GM18517 (cell line): ENCODE measurements at regions not wholly inside any gene's neighbourhood (a gene's known extent, or its start where the extent isn't known, plus 50 kb on each side); places are given as distances from the start of the nearest gene placed in this dataset.
"Not testable (repeated sequence)": the region's sequence is repeated elsewhere in the genome, so short reads cannot be mapped to it uniquely, and the experiment has no call there.

Experiments
- ATAC-seq: cut with Tn5 transposase; IDR thresholded peaks from one replicate; pipeline ENCODE4 v1.9.1; 2021; ENCODE audit warnings: mild to moderate bottlenecking, moderate library complexity; ENCODE audit not compliant: unreplicated experiment

DNA sequence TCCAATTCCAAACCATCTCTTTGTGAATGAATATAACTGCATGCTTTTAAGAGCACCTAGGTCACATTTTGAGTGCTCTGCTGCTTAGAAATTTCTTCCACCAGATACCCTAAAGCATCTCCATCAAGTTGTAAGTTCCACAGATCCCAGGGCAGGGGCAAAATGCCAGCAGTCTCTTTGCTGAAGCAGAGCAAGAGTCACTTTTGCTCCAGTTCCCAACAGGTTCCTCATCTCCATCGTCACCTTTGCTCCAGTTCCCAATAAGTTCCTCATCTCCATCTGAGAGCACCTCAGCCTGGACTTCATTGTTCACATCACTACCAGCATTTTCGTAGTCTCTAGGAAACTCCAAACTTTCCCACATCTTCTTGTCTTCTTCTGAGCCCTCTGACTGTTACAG lies 116.7 kb upstream of the ALKAL2 start:
- ATAC-seq: no peak

- no peak for ATAC-seq
Observed at GRCh38 chr2:403682-404081, 115.8 kb upstream of the ALKAL2 start.

- ATAC-seq: no peak
Observed at GRCh38 chr2:402721-403120, 114.8 kb upstream of the ALKAL2 start.

DNA sequence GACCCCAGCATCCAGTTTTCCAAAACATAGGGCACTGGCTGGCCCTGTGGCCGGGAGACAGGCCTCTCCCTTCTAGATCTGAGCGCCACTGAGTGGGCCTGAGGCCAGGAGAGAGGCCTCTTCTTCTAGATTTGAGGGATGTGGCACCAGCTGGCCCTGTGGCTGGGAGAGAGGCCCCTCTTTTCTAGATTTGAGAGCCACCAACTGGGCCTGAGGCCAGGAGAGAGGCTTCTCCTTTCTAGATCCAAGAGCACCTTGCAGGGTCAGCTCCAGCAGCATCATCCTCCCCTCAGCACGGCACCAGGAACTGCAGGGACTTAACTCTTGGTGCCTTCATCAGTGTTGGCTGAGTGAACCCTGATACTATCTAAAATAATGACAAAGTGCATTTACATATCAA lies 114.3 kb upstream of the ALKAL2 start:
- ATAC-seq: no peak

DNA sequence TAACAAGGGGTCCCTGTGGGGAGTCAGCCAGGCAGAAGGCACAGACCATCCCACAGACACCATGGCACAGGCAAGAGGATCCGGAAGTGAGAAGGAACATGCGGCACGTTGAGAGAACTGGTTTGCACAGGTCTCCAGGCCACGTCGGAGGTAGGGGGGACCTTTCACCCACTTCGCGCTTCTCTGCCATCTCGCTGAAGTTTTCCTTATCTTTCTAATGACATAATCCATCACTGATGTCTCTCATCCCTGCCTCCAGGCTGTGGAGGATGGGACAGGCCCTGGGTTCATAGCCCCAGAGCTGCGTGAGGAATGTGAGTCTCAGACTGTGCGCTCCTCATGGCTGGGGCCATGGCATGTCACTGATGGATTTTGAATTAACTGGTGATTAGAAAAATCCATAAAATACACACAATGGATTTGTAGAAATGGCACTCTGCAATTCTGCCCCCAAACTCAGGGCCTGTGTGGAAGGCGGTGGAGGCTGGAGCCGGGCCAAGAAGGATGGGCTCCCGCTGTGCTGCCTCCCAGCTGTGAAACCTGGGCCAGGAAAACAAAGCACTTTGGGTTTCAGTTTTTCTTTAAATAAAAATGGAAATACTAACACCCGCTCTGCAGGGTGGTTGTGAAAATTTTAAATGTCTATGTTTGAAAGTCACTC lies 113.3 kb upstream of the ALKAL2 start:
- ATAC-seq: no peak

DNA sequence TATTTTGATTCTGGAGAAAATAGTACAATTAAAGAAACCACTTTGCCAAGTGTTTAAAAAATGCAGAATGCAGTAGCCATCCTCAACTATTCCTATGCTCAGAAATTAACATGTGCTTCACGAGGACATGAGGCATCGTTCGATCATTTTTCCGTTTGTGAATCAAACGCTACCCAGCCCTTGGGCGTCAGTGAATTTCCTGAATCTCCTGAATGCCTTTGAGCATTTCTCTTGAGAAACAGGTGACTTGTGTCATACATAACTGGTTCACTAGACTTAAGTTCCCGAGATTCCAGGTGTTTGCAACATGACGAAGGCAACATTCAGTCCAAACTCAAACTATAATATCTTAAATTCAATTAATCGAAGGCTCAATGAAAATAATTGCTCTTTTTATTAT lies 110.0 kb upstream of the ALKAL2 start:
- no peak for ATAC-seq

DNA sequence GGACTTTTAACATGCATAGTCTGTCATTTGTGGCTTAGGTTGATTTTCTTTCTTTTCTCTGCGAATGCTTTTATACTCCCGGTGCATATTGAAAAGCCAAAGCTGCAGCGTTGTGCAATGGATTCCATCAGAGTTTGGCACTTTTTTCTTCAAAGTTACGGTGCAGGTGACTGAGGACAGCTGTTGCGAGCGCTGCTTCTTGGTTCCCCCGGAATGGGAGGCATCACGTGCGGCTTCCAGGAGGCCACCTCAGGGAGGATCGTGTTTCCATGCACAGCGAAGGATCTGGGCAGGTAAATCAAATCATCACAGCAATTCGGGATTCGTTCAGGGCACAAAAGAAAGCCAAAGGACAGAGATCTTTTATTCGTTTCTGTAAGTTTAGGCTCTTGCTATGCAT lies 109.6 kb upstream of the ALKAL2 start:
- no peak for ATAC-seq

- ATAC-seq: no peak
Observed at GRCh38 chr2:396903-397302, 109.0 kb upstream of the ALKAL2 start.

DNA sequence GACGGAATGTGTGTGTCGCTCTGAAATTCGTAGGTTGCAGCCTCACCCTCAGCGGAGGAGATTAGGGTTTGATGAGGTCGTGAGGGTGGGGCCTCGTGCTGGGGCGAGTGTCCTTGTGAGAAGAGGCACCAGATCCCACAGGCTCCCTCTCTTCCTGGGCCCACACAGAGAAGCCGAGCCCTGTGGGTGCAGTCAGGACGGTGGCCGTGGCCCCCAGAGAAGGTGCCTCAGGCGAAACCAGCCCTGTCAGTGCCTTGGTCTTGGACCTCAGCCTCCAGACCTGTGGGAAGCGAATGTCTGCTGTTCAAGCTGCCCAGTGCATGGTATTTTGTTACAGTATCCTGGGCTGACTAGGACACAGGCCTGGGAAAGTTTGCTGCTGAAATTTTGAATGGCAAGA lies 108.0 kb upstream of the ALKAL2 start:
- no peak for ATAC-seq

- no peak for ATAC-seq
Observed at GRCh38 chr2:393711-394696, 106.1 kb upstream of the ALKAL2 start.

DNA sequence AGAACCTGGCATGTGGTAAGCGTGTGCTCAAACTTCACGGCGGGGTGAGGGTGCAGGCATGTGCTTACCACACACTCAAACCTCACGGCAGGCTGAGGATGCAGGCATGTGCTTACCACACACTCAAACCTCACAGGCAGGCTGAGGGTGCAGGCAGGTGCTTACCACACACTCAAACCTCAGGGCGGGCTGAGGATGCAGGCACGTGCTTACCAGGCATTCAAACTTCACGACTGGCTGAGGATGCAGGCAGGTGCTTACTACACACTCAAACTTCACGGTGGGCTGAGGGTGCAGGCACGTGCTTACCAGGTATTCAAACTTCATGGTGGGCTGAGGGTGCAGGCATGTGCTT lies 105.0 kb upstream of the ALKAL2 start:
- ATAC-seq: no peak

DNA sequence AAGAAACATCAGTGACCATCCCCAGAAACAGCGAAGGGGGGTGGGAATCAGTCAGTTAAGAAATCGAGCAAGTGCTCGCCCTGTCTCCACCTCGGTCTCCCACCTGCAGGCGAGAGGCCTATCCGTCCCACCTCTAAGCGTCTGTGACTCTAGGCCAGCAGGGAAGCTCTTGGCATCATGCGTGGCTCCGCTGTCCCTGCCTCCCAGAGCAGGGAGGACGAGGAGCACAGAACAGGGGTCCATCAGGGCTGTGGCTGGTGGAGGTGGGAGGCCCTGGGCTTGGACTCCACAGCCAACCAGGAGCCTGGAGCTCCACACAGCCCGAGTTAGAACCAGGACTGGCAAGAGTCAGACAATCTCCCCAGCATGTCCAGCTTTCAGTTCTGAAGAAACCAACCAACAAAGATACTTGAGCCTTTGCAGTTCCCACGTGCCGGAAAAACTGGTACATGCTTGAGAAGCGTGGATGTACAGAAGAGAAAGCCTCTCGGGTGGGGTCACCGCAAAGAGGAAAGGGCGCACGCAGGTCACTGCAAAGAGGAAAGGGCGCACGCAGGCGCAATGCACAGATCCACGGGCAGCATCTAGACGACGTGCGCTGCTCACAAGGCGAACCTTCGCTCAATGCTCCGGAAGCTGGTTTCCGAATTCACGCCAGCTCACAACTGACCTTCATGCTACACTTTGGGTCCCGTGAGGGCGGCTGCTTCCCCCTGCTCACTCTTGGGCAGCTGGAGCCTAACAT lies 104.5 kb upstream of the ALKAL2 start:
- ATAC-seq: no peak

- ATAC-seq: no peak
Observed at GRCh38 chr2:391696-392095, 103.8 kb upstream of the ALKAL2 start.

DNA sequence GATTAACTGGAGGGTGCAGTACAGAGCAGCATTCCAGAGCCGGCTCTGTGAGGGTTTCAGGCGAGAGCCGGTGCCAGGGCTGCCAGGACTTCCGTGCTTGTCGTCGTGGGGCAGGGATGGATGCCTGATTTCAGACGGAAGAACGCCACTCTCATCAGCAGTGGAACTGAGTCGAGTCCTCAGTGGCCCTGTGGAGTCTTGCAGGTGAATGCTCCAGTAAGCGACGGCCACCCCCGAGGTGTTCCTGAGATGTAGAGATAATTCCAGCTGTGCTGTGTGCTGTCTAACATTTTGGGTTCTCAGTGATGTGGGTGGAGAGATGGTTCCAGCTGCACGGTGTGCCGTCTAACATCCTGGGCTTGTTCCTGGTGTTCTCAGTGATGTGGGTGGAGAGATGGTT lies 103.1 kb upstream of the ALKAL2 start:
- ATAC-seq: no peak

DNA sequence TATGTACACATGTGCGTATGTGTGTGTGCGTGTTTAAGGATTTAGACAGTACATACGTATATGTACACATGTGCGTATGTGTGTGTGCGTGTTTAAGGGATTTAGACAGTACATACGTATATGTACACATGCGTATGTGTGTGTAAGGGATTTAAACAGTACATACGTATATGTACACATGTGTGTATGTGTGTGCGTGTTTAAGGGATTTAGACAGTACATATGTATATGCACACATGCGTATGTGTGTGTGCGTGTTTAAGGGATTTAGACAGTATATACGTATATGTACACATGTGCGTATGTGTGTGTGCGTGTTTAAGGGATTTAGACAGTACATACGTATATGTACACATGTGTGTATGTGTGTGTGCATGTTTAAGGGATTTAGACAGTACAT lies 102.1 kb upstream of the ALKAL2 start:
- ATAC-seq: not testable (repeated sequence)

GRCh38 chr2:388752-389151 lies 100.9 kb upstream of the ALKAL2 start:
- ATAC-seq: not testable (repeated sequence)

DNA sequence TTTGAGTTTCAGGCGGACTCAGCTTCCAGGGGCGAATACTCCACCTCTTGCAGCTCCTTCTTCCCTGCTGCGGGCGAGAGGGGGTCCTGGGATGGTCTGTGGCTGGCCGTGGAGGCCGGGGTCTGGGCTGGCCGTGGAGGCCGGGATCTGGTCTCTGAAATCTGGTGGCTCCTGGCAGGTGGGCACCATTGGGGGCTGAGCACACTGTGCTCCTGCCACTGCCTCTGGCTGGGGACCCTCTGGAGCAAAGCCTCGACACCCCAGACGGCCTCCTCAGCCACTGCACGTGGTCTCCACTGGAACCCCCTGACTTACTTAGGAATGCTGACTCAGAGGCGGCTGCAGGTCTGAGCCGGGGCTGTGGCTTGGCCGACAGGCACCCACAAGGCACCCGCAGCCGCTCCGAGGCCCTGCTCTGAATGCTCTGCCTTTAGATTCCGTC lies 100.1 kb upstream of the ALKAL2 start:
- ATAC-seq: no peak

GRCh38 chr2:386406-387103 lies 98.7 kb upstream of the ALKAL2 start:
- no peak for ATAC-seq

DNA sequence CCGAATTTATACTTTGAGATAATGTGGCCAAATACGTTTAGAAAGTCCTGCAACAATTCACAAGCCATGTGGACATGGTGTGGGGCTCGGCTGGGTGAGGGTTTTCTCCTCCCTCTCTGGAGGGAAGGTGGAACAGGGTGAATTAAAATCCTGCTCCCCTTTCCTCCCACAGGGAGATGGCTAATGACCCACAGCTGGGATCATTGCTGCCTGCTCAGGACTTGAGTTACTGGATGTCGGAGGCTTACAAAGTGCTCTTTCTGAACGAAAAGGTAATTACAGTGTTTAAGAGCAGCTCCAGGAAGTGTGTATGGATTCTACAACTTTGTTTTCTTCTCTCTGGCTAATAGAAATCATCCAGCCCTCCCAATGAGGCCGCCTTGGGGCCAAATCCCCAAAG lies 97.9 kb upstream of the ALKAL2 start:
- no peak for ATAC-seq

DNA sequence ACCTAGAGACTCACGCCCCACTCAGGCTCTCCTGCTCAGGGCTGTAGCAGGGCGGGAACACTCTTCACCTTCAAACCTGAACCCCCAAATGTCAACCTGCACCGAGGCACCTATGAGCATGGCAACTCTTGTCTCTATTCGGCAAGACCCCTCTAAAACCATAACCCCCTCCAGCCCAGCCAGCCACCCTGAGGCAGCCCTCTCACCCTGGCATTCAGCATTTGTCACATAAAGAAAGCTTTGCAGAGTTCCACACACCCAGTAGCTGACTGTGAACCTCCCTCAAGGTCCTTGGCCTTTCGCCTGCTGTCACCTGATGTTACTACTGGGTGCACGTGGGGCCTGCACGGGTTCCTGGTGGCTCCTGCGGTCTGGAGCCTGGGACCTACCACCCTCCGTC lies 97.2 kb upstream of the ALKAL2 start:
- ATAC-seq: no peak

- no peak for ATAC-seq
Observed at GRCh38 chr2:383888-384287, 96.0 kb upstream of the ALKAL2 start.
